Left lung (tissue), 4 donors: ENCODE measurements at regions not wholly inside any gene's neighbourhood (a gene's known extent, or its start where the extent isn't known, plus 50 kb on each side); places are given as distances from the start of the nearest gene placed in this dataset.

Experiments
- ATAC-seq: fragments of 200-7000 bp; cut with Tn5 transposase; one replicate; pipeline ENCODE4 v1.9.1; 2020; ENCODE audit warnings: moderate library complexity
- DNase-seq, 4 donors: peaks; one replicate each; pipeline ENCODE4 v3.0.0-alpha.2; 2013 to 2020
- H3K27ac ChIP-seq, 2 donors: fragments of 200-600 bp; sonication (generic) in 1 of 2; one replicate each; pipeline versions ENCODE4 v1.5.0 to v1.8.0; 2020 to 2021
- H3K27me3 ChIP-seq, 2 donors: fragments of 200-600 bp; sonication (generic) in 1 of 2; one replicate each; pipeline versions ENCODE4 v1.5.0 to v1.8.0; 2020 to 2021
- H3K36me3 ChIP-seq, 2 donors: fragments of 200-600 bp; sonication (generic) in 1 of 2; one replicate each; pipeline versions ENCODE4 v1.5.0 to v1.8.0; 2020 to 2021
- H3K4me1 ChIP-seq, 2 donors: fragments of 200-600 bp; one replicate each; pipeline ENCODE4 v1.8.0; 2021
- H3K4me3 ChIP-seq, 2 donors: fragments of 200-600 bp; sonication (generic) in 1 of 2; one replicate each; pipeline versions ENCODE4 v1.5.0 to v1.8.0; 2020 to 2021; ENCODE audit warnings: mild to moderate bottlenecking in 1 of 2
- H3K9me3 ChIP-seq, 2 donors: fragments of 200-600 bp; sonication (generic) in 1 of 2; one replicate each; pipeline versions ENCODE4 v1.5.0 to v1.8.0; 2020 to 2021
- CTCF ChIP-seq, 2 donors: fragments of 200-600 bp; sonication (generic) in 1 of 2; IDR thresholded peaks; one replicate each; pipeline versions ENCODE4 v1.5.0 to v1.8.0; 2021; ENCODE audit warnings: antibody characterized with exemption in 2 of 2
- intact Hi-C, 2 donors: fragments of 100-400 bp; cut with DNase I; formaldehyde crosslinking; loops; one replicate each; pipeline versions ENCODE4 v1.11.2 to v1.14.2; 2022
- donor health status: DM: no; HTN: yes; CAD: no.
- donor health status: DM: no; HTN: no; CAD: no.

DNA sequence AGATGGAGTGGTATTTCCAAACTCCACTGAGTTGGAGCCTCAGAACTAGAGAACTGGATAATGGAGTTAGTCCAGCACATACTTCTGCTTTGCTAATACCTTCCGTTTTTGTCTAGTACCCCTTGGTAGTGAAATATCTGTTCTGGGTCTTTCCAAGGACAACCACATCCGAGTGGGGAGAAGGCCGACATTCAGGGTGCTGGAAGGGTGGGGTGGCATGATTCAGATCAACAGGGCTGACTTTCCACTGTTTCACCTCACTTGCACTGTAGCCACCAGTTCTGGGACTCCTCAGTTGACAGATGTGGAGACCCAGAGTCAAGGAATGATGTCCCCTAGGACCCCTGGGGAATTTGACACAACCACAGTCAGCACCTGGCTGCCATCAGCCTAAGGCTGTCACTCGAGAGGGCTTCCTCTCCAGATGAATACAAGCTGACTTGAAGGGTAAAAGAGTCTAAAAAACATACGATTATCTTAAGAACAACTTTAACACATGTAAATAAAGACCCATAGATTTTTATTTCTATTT, 84.8 kb upstream of the HNF1B start:
- H3K36me3 ChIP-seq, result no peaks in the 10 kb centered on the region

DNA sequence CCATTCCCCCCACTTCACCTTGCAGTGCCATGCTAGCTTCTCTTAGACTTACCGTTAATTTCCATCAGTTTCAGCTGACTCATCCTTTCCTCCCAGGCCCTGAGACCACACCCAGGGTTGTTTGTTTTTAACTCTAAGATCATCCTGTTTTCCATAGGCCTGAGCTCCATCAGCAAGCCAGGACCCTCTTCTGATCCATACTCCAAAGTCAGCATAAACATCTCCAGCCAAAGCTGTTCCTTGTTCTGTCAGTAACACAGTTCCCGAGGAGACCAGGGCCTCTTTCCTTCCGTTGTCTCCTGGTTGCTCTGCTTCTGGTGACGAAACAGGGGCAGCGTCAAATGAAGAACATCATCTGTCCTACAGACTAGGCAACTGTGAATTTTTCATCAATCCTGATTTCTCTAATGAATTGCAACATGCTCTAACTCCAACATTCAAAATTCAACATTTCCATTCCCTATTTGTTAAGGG, 83.8 kb upstream of the HNF1B start:
- Histone ChIP-seq H3K27ac (no peak overlapping the region), H3K36me3 (no peaks in the 10 kb centered on the region), H3K4me1 (peaks cover 0 to 28% of the 10 kb centered on the region in 2 donors), H3K27me3 (no peaks in the 10 kb centered on the region), H3K9me3 (no peaks in the 10 kb centered on the region), H3K4me3 (no peak overlapping the region)
- TF ChIP-seq CTCF (IDR thresholded peaks at IDR 0.05), result no peak
- DNase-seq (no peak), ATAC-seq (no peak)
- intact Hi-C loops, result no loop called here

More for the DNA sequence above, 84.8 kb upstream of the HNF1B start:
- no peak for TF ChIP-seq CTCF (IDR thresholded peaks at IDR 0.05)
- DNase-seq (no peak), ATAC-seq (peak; percentile 20)
- no peaks in the 10 kb centered on the region for H3K9me3 ChIP-seq
- intact Hi-C loops, result no loop called here
- H3K4me1 ChIP-seq, result peaks cover 0 to 25% of the 10 kb centered on the region in 2 donors
- no peak overlapping the region for H3K4me3 ChIP-seq
- no peaks in the 10 kb centered on the region for H3K27me3 ChIP-seq
- H3K27ac ChIP-seq, result no peak overlapping the region

DNA sequence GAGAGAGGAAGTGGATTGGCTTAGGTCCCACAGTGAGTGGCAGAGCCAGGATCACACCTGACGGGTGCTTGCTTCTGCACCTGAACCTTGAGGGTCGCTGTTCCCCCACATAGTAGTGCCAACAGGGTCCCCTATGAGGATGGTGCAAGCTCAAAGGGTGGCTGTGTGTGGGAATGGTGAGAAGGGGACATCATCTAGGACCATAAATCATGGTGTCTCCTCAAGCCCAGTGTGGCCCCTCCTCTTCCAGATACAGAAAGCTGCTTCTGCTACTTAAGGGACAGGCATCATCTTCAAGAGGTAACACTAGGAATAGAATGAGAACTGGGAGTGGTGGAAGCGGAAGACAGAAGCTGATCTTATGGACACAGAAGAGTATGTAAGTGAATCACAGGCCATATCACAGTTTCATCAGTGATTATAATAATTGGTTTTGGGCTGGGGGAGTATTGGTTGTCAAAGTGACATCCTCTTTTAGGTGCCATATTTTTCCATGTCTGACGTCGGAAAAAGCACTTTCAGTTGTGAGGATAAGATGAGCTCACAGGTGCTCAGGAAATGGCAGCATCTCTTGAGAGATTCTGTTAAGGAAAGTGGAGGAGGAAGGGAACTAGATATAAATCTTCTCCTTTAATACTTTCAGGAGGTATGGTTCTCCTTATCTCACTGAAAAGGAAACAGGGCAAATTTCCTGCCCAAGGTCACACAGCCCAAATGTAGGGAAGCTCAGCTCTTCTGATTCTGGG, 83.2 kb upstream of the HNF1B start:
- no peak overlapping the region for H3K27ac ChIP-seq
- H3K36me3 ChIP-seq, result no peaks in the 10 kb centered on the region
- TF ChIP-seq CTCF (IDR thresholded peaks at IDR 0.05), result no peak
- no peaks in the 10 kb centered on the region for H3K9me3 ChIP-seq
- no peaks in the 10 kb centered on the region for H3K27me3 ChIP-seq
- no peak for ATAC-seq
- DNase-seq, result no peak
- H3K4me3 ChIP-seq, result no peak overlapping the region
- intact Hi-C loops, result no loop called here
- H3K4me1 ChIP-seq, result peaks cover 0 to 28% of the 10 kb centered on the region in 2 donors

GRCh38 chr17:37826497-37827430, 81.9 kb upstream of the HNF1B start:
- DNase-seq, result peak in 1 of 4 donors; percentile 63
- peak; percentile 50 for ATAC-seq
- intact Hi-C loops, result no loop called here
- no peaks in the 10 kb centered on the region for H3K9me3 ChIP-seq
- peaks cover 0 to 28% of the 10 kb centered on the region in 2 donors for H3K4me1 ChIP-seq
- no peaks in the 10 kb centered on the region for H3K36me3 ChIP-seq
- H3K27ac ChIP-seq, result no peak overlapping the region
- no peak for TF ChIP-seq CTCF (IDR thresholded peaks at IDR 0.05)
- H3K4me3 ChIP-seq, result no peak overlapping the region
- H3K27me3 ChIP-seq, result no peaks in the 10 kb centered on the region

DNA sequence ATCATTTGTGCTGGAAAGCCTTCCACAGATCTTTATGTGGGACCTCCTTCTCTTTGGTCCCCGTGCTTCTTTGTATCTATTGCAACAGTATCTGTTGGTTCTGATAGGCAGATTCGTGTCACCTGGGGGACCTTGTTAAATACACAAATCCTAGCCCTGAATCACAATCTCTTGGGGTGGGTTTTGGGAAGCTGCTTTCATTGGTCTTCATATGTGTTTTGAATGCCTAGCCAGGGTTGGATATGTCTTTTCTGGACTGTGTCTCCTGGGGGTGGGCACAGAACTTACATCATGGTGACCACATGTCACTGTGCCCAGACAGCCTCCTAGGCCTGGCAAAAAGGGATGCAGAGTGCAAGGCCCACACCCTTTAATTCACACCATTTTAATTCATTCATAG, 81.0 kb upstream of the HNF1B start:
- no peak overlapping the region for H3K27ac ChIP-seq
- no peaks in the 10 kb centered on the region for H3K36me3 ChIP-seq
- peaks cover 0 to 28% of the 10 kb centered on the region in 2 donors for H3K4me1 ChIP-seq
- H3K27me3 ChIP-seq, result no peaks in the 10 kb centered on the region
- ATAC-seq, result no peak
- intact Hi-C loops, result no loop called here
- no peak for DNase-seq
- H3K4me3 ChIP-seq, result no peak overlapping the region
- H3K9me3 ChIP-seq, result no peaks in the 10 kb centered on the region
- TF ChIP-seq CTCF (IDR thresholded peaks at IDR 0.05), result no peak
